Trophoblast cell (in vitro differentiated cells and primary cell): ENCODE measurements at regions not wholly inside any gene's neighbourhood (a gene's known extent, or its start where the extent isn't known, plus 50 kb on each side); places are given as distances from the start of the nearest gene placed in this dataset.

Experiments used
- DNase-seq, 2 donors: peaks; one replicate each; pipeline ENCODE4 v3.0.0-alpha.2; 2016
- H2AFZ ChIP-seq: 2 replicates; pipeline ENCODE4 v1.6.1; 2013; ENCODE audit warnings: low read length, moderate library complexity, mild to moderate bottlenecking; ENCODE audit not compliant: insufficient read depth, poor library complexity
- H2AK5ac ChIP-seq: 2 replicates; pipeline ENCODE4 v1.6.1; 2013; ENCODE audit warnings: mild to moderate bottlenecking, low read length
- H2BK120ac ChIP-seq: 2 replicates; pipeline ENCODE4 v1.6.1; 2013; ENCODE audit warnings: low read length, mild to moderate bottlenecking, moderate library complexity; ENCODE audit not compliant: insufficient read depth, poor library complexity
- H2BK12ac ChIP-seq: 2 replicates; pipeline ENCODE4 v1.6.1; 2013; ENCODE audit warnings: mild to moderate bottlenecking, low read length, moderate library complexity
- H2BK5ac ChIP-seq: 2 replicates; pipeline ENCODE4 v1.6.1; 2013; ENCODE audit warnings: low read length, low read depth, moderate library complexity, mild to moderate bottlenecking; ENCODE audit not compliant: poor library complexity
- H3K14ac ChIP-seq: 2 replicates; pipeline ENCODE4 v1.6.1; 2013; ENCODE audit warnings: mild to moderate bottlenecking, low read length
- H3K18ac ChIP-seq: 2 replicates; pipeline ENCODE4 v1.6.1; 2013; ENCODE audit warnings: mild to moderate bottlenecking, low read length
- H3K23ac ChIP-seq: 2 replicates; pipeline ENCODE4 v1.6.1; 2013; ENCODE audit warnings: low read length
- H3K27ac ChIP-seq: 2 replicates; pipeline ENCODE4 v1.5.1; 2013; ENCODE audit warnings: low read depth, mild to moderate bottlenecking, inconsistent platforms, low read length, moderate library complexity
- H3K27me3 ChIP-seq: 2 replicates; pipeline ENCODE4 v1.6.1; 2013; ENCODE audit warnings: inconsistent platforms, mild to moderate bottlenecking, low read length, moderate library complexity; ENCODE audit not compliant: insufficient read depth
- H3K36me3 ChIP-seq, 2 experiments: 1 replicate in 1 of 2; 2 replicates in 1 of 2; pipeline ENCODE4 v1.6.1; 2013; ENCODE audit warnings: low read length in 2 of 2, mild to moderate bottlenecking in 2 of 2, moderate library complexity in 1 of 2; ENCODE audit not compliant: insufficient read depth in 2 of 2, control insufficient read depth in 1 of 2
- H3K4ac ChIP-seq: 2 replicates; pipeline ENCODE4 v1.6.1; 2013; ENCODE audit warnings: low read depth, mild to moderate bottlenecking, low read length, moderate library complexity
- H3K4me1 ChIP-seq, 2 experiments: 1 replicate in 1 of 2; 2 replicates in 1 of 2; pipeline ENCODE4 v1.6.1; 2013; ENCODE audit warnings: low read length in 2 of 2, mild to moderate bottlenecking in 2 of 2, moderate library complexity in 1 of 2; ENCODE audit not compliant: insufficient read depth in 2 of 2, control insufficient read depth in 1 of 2
- H3K4me2 ChIP-seq: 2 replicates; pipeline ENCODE4 v1.6.1; 2013; ENCODE audit warnings: inconsistent platforms, mild to moderate bottlenecking, low read length, moderate library complexity
- H3K4me3 ChIP-seq: 2 replicates; pipeline ENCODE4 v1.5.1; 2013; ENCODE audit warnings: mild to moderate bottlenecking, low read depth, low read length, inconsistent platforms
- H3K79me1 ChIP-seq: one replicate; pipeline ENCODE4 v1.6.1; 2013; ENCODE audit warnings: low read length
- H3K79me2 ChIP-seq: 2 replicates; pipeline ENCODE4 v1.6.1; 2013; ENCODE audit warnings: low read length, mild to moderate bottlenecking; ENCODE audit not compliant: control insufficient read depth, insufficient read depth, poor library complexity
- H3K9ac ChIP-seq: 2 replicates; pipeline ENCODE4 v1.6.1; 2013; ENCODE audit warnings: mild to moderate bottlenecking, low read length
- H3K9me3 ChIP-seq: 2 replicates; pipeline ENCODE4 v1.6.1; 2013; ENCODE audit warnings: low read depth, mild to moderate bottlenecking, control low read depth, inconsistent platforms, low read length; ENCODE audit not compliant: insufficient read depth
- H4K12ac ChIP-seq: 2 replicates; pipeline ENCODE4 v1.6.1; 2013; ENCODE audit warnings: low read depth, mild to moderate bottlenecking, low read length, moderate library complexity
- H4K8ac ChIP-seq: 2 replicates; pipeline ENCODE4 v1.6.1; 2013; ENCODE audit warnings: low read depth, mild to moderate bottlenecking, low read length, moderate library complexity
- H4K91ac ChIP-seq: one replicate; pipeline ENCODE4 v1.6.1; 2013; ENCODE audit warnings: low read depth, mild to moderate bottlenecking, low read length, moderate library complexity
- WGBS: extraction: QIAGEN DNeasy Blood & Tissue Kit; methylation state at CpG from one replicate; pipeline ENCODE4 v1.1.7; 2013; ENCODE audit warnings: missing lambda C conversion rate; ENCODE audit not compliant: insufficient read length, insufficient coverage; ENCODE audit errors: extremely low coverage; 5-methylcytosine and 5-hydroxymethylcytosine counted together

GRCh38 chr22:48949375-48950149, 878.1 kb downstream of the BRD1 start:
- no peaks in the 10 kb centered on the region for H3K27me3 ChIP-seq
- H4K8ac ChIP-seq: no peak overlapping the region
- no peak overlapping the region for H3K4me3 ChIP-seq
- H2AK5ac ChIP-seq: no peak overlapping the region
- no peak overlapping the region for H3K14ac ChIP-seq
- no peak overlapping the region for H2BK5ac ChIP-seq
- H3K79me1 ChIP-seq: no peaks in the 10 kb centered on the region
- no peak overlapping the region for H3K4ac ChIP-seq
- no peak overlapping the region for H3K27ac ChIP-seq
- H4K12ac ChIP-seq: no peak overlapping the region
- H2AFZ ChIP-seq: no peak overlapping the region
- DNase-seq: no peak
- H3K9me3 ChIP-seq: peaks cover 1% of the 10 kb centered on the region
- H2BK120ac ChIP-seq: no peak overlapping the region
- no peak overlapping the region for H3K9ac ChIP-seq
- no peak overlapping the region for H3K4me2 ChIP-seq
- no CpG with 5 or more reads among the region's 18 CpGs for WGBS
- H3K79me2 ChIP-seq: no peaks in the 10 kb centered on the region
- no peaks in the 10 kb centered on the region for H3K4me1 ChIP-seq
- no peak overlapping the region for H3K18ac ChIP-seq
- no peak overlapping the region for H4K91ac ChIP-seq
- no peak overlapping the region for H3K23ac ChIP-seq
- no peak overlapping the region for H2BK12ac ChIP-seq
- no peaks in the 10 kb centered on the region for H3K36me3 ChIP-seq

GRCh38 chr22:48948575-48949170, 879.0 kb downstream of the BRD1 start:
- no peak overlapping the region for H2BK120ac ChIP-seq
- H3K27me3 ChIP-seq: no peaks in the 10 kb centered on the region
- peaks cover 3% of the 10 kb centered on the region for H3K9me3 ChIP-seq
- H3K4me3 ChIP-seq: no peak overlapping the region
- H4K12ac ChIP-seq: no peak overlapping the region
- no peak overlapping the region for H2BK5ac ChIP-seq
- no peak overlapping the region for H3K14ac ChIP-seq
- no peak overlapping the region for H2AFZ ChIP-seq
- H3K27ac ChIP-seq: no peak overlapping the region
- no peaks in the 10 kb centered on the region for H3K79me2 ChIP-seq
- H4K8ac ChIP-seq: no peak overlapping the region
- no peak for DNase-seq
- H3K18ac ChIP-seq: no peak overlapping the region
- H3K4me1 ChIP-seq: no peaks in the 10 kb centered on the region
- H2BK12ac ChIP-seq: no peak overlapping the region
- H4K91ac ChIP-seq: no peak overlapping the region
- WGBS: no CpG with 5 or more reads among the region's 6 CpGs
- H3K79me1 ChIP-seq: no peaks in the 10 kb centered on the region
- no peak overlapping the region for H3K9ac ChIP-seq
- no peak overlapping the region for H3K4ac ChIP-seq
- H2AK5ac ChIP-seq: no peak overlapping the region
- H3K36me3 ChIP-seq: no peaks in the 10 kb centered on the region
- no peak overlapping the region for H3K23ac ChIP-seq
- no peak overlapping the region for H3K4me2 ChIP-seq

GRCh38 chr22:48947636-48948035, 880.0 kb downstream of the BRD1 start:
- Histone ChIP-seq H3K9me3 (peaks cover 6% of the 10 kb centered on the region), H2BK120ac (no peak overlapping the region), H3K14ac (no peak overlapping the region), H4K8ac (no peak overlapping the region), H4K12ac (no peak overlapping the region), H3K79me1 (no peaks in the 10 kb centered on the region), H3K79me2 (no peaks in the 10 kb centered on the region), H3K4ac (no peak overlapping the region), H3K23ac (no peak overlapping the region), H2AK5ac (no peak overlapping the region), H2BK5ac (no peak overlapping the region), H3K27ac (no peak overlapping the region), H2AFZ (no peak overlapping the region), H3K36me3 (no peaks in the 10 kb centered on the region), H3K9ac (no peak overlapping the region), H4K91ac (no peak overlapping the region), H3K27me3 (no peaks in the 10 kb centered on the region), H3K4me1 (no peaks in the 10 kb centered on the region), H3K18ac (no peak overlapping the region), H3K4me3 (no peak overlapping the region), H2BK12ac (no peak overlapping the region), H3K4me2 (no peak overlapping the region)
- WGBS: no CpG with 5 or more reads among the region's 5 CpGs
- DNase-seq: no peak

- no peak overlapping the region for H3K18ac ChIP-seq
- H3K9me3 ChIP-seq: peaks cover 7% of the 10 kb centered on the region
- H3K79me2 ChIP-seq: no peaks in the 10 kb centered on the region
- H3K14ac ChIP-seq: no peak overlapping the region
- H2BK12ac ChIP-seq: no peak overlapping the region
- WGBS: no CpG with 5 or more reads among the region's 22 CpGs
- no peak overlapping the region for H2BK120ac ChIP-seq
- no peak overlapping the region for H3K27ac ChIP-seq
- H3K4me3 ChIP-seq: no peak overlapping the region
- H3K79me1 ChIP-seq: no peaks in the 10 kb centered on the region
- H3K36me3 ChIP-seq: no peaks in the 10 kb centered on the region
- no peak overlapping the region for H3K4ac ChIP-seq
- no peak for DNase-seq
- H3K9ac ChIP-seq: no peak overlapping the region
- H3K4me2 ChIP-seq: no peak overlapping the region
- H3K27me3 ChIP-seq: no peaks in the 10 kb centered on the region
- H4K91ac ChIP-seq: no peak overlapping the region
- no peak overlapping the region for H4K8ac ChIP-seq
- no peak overlapping the region for H2AK5ac ChIP-seq
- no peak overlapping the region for H3K23ac ChIP-seq
- no peaks in the 10 kb centered on the region for H3K4me1 ChIP-seq
- no peak overlapping the region for H2BK5ac ChIP-seq
- H2AFZ ChIP-seq: no peak overlapping the region
- no peak overlapping the region for H4K12ac ChIP-seq
Measured at GRCh38 chr22:48945621-48946458, 881.8 kb downstream of the BRD1 start.
